K562 (cell line): ENCODE measurements at regions not wholly inside any gene's neighbourhood (a gene's known extent, or its start where the extent isn't known, plus 50 kb on each side); places are given as distances from the start of the nearest gene placed in this dataset.

Source experiments
- CBX8 ChIP-seq: fragments of 200-600 bp; sonication (generic); IDR thresholded peaks from 2 replicates; pipeline ENCODE4 v1.6.1; 2012; ENCODE audit warnings: borderline replicate concordance, mixed run types, low read depth, mild to moderate bottlenecking, moderate library complexity, mixed read lengths, low read length, control low read depth, inconsistent platforms; ENCODE audit not compliant: poor library complexity, severe bottlenecking; ENCODE audit errors: extremely low read depth
- TEAD4 ChIP-seq, 2 experiments: sonication (generic) in 1 of 2; formaldehyde crosslinking in 1 of 2; IDR thresholded peaks; 2 replicates each; pipeline versions ENCODE4 v1.6.1 to v1.8.0; 2012 to 2022; ENCODE audit warnings: borderline replicate concordance in 1 of 2, inconsistent platforms in 1 of 2, low read length in 1 of 2, mild to moderate bottlenecking in 1 of 2, missing genetic modification reagents in 1 of 2
- TF ChIP-seq, protein P1 (sequence below): conservative IDR thresholded peaks from 2 replicates; pipeline ENCODE4 v1.6.1; 2011; ENCODE audit warnings: low read depth, mild to moderate bottlenecking, low read length; ENCODE audit not compliant: control insufficient read depth
- TF ChIP-seq, protein P2 (sequence below): sonication (generic); formaldehyde crosslinking; IDR thresholded peaks from 2 replicates; pipeline ENCODE4 v1.9.0; 2022; ENCODE audit warnings: mild to moderate bottlenecking, missing genetic modification reagents
- TF ChIP-seq, protein P3 (sequence below), 3 experiments: IDR thresholded peaks in 2 of 3; conservative IDR thresholded peaks in 1 of 3; 2 replicates each; pipeline ENCODE4 v1.5.1; 2011 to 2012; ENCODE audit warnings: low read length in 3 of 3, mild to moderate bottlenecking in 3 of 3, control low read depth in 2 of 3, improper control_type of control experiment in 1 of 3, inconsistent platforms in 1 of 3, low read depth in 1 of 3, mixed read lengths in 1 of 3, moderate library complexity in 1 of 3; ENCODE audit not compliant: insufficient read depth in 2 of 3

DNA sequence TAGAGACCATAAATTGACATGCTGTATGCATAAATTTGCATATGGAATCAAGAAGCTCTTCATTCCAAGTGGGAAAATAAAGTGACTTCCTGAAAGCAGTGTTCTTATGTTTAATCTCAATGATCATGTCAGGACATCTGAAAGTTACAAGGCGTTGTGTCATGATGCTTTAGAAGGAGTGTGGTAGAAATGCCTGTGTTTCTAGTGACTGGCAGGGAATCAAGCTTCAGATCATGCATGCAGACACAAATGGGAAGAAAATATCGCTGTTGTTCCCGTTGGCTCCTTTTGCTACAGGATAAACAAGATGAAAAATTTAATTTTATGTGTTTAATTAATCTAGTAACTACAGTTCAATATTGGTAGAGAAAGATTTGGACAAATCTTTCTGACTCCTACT lies 298.1 kb upstream of the SYT1 start:
- TF ChIP-seq, protein P1, sequence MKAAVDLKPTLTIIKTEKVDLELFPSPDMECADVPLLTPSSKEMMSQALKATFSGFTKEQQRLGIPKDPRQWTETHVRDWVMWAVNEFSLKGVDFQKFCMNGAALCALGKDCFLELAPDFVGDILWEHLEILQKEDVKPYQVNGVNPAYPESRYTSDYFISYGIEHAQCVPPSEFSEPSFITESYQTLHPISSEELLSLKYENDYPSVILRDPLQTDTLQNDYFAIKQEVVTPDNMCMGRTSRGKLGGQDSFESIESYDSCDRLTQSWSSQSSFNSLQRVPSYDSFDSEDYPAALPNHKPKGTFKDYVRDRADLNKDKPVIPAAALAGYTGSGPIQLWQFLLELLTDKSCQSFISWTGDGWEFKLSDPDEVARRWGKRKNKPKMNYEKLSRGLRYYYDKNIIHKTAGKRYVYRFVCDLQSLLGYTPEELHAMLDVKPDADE, result no peak
- TF ChIP-seq TEAD4 (IDR thresholded peaks at IDR 0.05; ENCODE audit: low read length) (no peak), TEAD4 (CRISPR knock-in tag; IDR thresholded peaks at IDR 0.05; ENCODE audit: borderline replicate concordance) (no peak), CBX8 (no peak)
- TF ChIP-seq, protein P2, sequence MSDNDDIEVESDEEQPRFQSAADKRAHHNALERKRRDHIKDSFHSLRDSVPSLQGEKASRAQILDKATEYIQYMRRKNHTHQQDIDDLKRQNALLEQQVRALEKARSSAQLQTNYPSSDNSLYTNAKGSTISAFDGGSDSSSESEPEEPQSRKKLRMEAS (CRISPR knock-in tag), result no peak
- TF ChIP-seq, protein P3, sequence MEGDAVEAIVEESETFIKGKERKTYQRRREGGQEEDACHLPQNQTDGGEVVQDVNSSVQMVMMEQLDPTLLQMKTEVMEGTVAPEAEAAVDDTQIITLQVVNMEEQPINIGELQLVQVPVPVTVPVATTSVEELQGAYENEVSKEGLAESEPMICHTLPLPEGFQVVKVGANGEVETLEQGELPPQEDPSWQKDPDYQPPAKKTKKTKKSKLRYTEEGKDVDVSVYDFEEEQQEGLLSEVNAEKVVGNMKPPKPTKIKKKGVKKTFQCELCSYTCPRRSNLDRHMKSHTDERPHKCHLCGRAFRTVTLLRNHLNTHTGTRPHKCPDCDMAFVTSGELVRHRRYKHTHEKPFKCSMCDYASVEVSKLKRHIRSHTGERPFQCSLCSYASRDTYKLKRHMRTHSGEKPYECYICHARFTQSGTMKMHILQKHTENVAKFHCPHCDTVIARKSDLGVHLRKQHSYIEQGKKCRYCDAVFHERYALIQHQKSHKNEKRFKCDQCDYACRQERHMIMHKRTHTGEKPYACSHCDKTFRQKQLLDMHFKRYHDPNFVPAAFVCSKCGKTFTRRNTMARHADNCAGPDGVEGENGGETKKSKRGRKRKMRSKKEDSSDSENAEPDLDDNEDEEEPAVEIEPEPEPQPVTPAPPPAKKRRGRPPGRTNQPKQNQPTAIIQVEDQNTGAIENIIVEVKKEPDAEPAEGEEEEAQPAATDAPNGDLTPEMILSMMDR (IDR thresholded peaks at IDR 0.05 in 2 of 3, conservative IDR thresholded peaks at IDR 0.05 in 1 of 3; ENCODE audit: insufficient read depth in 2 of 3, low read depth in 1 of 3, low read length in 3 of 3), result no peak
